ENCODE measurements at regions not wholly inside any gene's neighbourhood (a gene's known extent, or its start where the extent isn't known, plus 50 kb on each side); places are given as distances from the start of the nearest gene placed in this dataset.

GRCh38 chr15:35741881-35742280, 195.9 kb upstream of the DPH6 start:
- H2AK9ac ChIP-seq (replicated peaks; ENCODE audit: low read depth, low read length, poor library complexity): no peak overlapping the region
- no TSS peak for BruUV-seq (replicated peaks)
- ChIA-PET CTCF (no interaction called here), POLR2A (ENCODE audit: unreplicated experiment) (no interaction called here)
- H4K5ac ChIP-seq (ENCODE audit: low read depth, low read length): no peak overlapping the region
- no peaks in the 10 kb centered on the region for H3K36me3 ChIP-seq (ENCODE audit: control insufficient read depth, insufficient read depth, low read length)
- no peaks in the 10 kb centered on the region for H3K79me1 ChIP-seq (ENCODE audit: low read depth in 1 of 2, low read length in 2 of 2)
- H2BK120ac ChIP-seq (ENCODE audit: low read depth, low read length): no peak overlapping the region
- in situ Hi-C loops (cut with MboI; ENCODE audit: low sequenced_read_pairs): no loop called here
- H4K8ac ChIP-seq (ENCODE audit: low read depth in 2 of 2, low read length in 2 of 2): no peak overlapping the region
- H3K14ac ChIP-seq (replicated peaks; ENCODE audit: low read depth, low read length): no peak overlapping the region
- H3K27me3 ChIP-seq (ENCODE audit: control insufficient read depth, insufficient read depth, low read length): no peaks in the 10 kb centered on the region
- no peak overlapping the region for H3K18ac ChIP-seq (ENCODE audit: low read depth, low read length)
- no peak for ATAC-seq (ENCODE audit: low read depth)
- no peak overlapping the region for H4K91ac ChIP-seq (ENCODE audit: insufficient read depth, low read depth, low read length)
- intact Hi-C loops (cut with micrococcal nuclease): loop anchor here (10.0 kb wide), 1 partner anchor 457 kb away; no protein-coding TSS in a partner anchor
- TF ChIP-seq CEBPB (IDR thresholded peaks at IDR 0.05; ENCODE audit: low read depth, low read length) (0 out of 2 replicates have a peak, but pooled peaks have one; percentile 21), MAFK (IDR thresholded peaks at IDR 0.05; ENCODE audit: low read depth, low read length) (no peak), FOS (IDR thresholded peaks at IDR 0.05; ENCODE audit: low read depth, low read length) (no peak), CTCF (conservative IDR thresholded peaks at IDR 0.05; ENCODE audit: low read depth, low read length) (no peak), MAZ (IDR thresholded peaks at IDR 0.05; ENCODE audit: borderline replicate concordance, low read depth, low read length) (no peak)
- no peak overlapping the region for H3K27ac ChIP-seq (ENCODE audit: insufficient read depth, low read length)
- no peak overlapping the region for H2BK20ac ChIP-seq (ENCODE audit: low read depth, low read length)
- H3K56ac ChIP-seq (ENCODE audit: extremely low read depth, insufficient read depth, low read length): no peak overlapping the region
- H3K9me3 ChIP-seq (ENCODE audit: control insufficient read depth, insufficient read depth, low read length): no peaks in the 10 kb centered on the region
- H3K9me1 ChIP-seq (ENCODE audit: insufficient read depth, low read length): no peaks in the 10 kb centered on the region
- H2BK15ac ChIP-seq (ENCODE audit: low read depth, low read length): no peak overlapping the region
- H3K4me1 ChIP-seq (ENCODE audit: control insufficient read depth, insufficient read depth, low read length): no peaks in the 10 kb centered on the region; the same call in 1 of the 2 replicates
- DNase-seq: peak; percentile 37
- H3K4me3 ChIP-seq (ENCODE audit: insufficient read depth, low read depth, low read length): no peak overlapping the region
- no peaks in the 10 kb centered on the region for H4K20me1 ChIP-seq (ENCODE audit: insufficient read depth, low read length)
- H2BK5ac ChIP-seq (ENCODE audit: low read depth, low read length, poor library complexity, severe bottlenecking): no peak overlapping the region
- H3K23ac ChIP-seq (ENCODE audit: low read depth, low read length): no peak overlapping the region
- H3K9ac ChIP-seq (ENCODE audit: low read depth, low read length): no peak overlapping the region
- no peak overlapping the region for H2AFZ ChIP-seq (replicated peaks; ENCODE audit: low read length, poor library complexity)
- dilution Hi-C loops (cut with HindIII; ENCODE audit: low sequenced_read_pairs, unreplicated experiment): no loop called here
- no peak overlapping the region for H3K4ac ChIP-seq (ENCODE audit: low read depth, low read length)
- no peak overlapping the region for H3K4me2 ChIP-seq (ENCODE audit: low read depth, low read length)
- H2AK5ac ChIP-seq (ENCODE audit: low read depth, low read length): no peak overlapping the region

All from IMR-90 (cell line).